HepG2 (cell line): ENCODE measurements at regions not wholly inside any gene's neighbourhood (a gene's known extent, or its start where the extent isn't known, plus 50 kb on each side); places are given as distances from the start of the nearest gene placed in this dataset.
A peak's percentile ranks its signal among the peaks of the same experiment; 100 is the strongest.

Experiments
- ATAC-seq: fragments of 200-7000 bp; cut with Tn5 transposase; 3 replicates; pipeline ENCODE4 v1.9.1; 2020; ENCODE audit warnings: mild to moderate bottlenecking, moderate library complexity
- BruUV-seq: library from RNA; stranded (reverse); fragments of 400-500 nt; replicated peaks from 2 replicates; lab custom pipeline; 2021; lab: Mats Ljungman, UMichigan
- CTCF ChIA-PET: fragments of 300-600 bp; formaldehyde crosslinking; extraction: SDS; loops from one replicate; lab custom pipeline; 2021; ENCODE audit warnings: low total read pairs, inconsistent platforms, low intra/inter-chr PET ratio; lab: Yijun Ruan, JAX
- POLR2A ChIA-PET: fragments of 350-600 bp; sonication (Branson Sonifier 250); formaldehyde crosslinking; loops from one replicate; lab custom pipeline; 2020; ENCODE audit warnings: antibody characterized with exemption, inconsistent platforms; lab: Yijun Ruan, JAX
- DNase-seq: peaks from one replicate; pipeline ENCODE4 v3.0.0-alpha.2; 2015; ENCODE audit warnings: low spot score
- FAIRE-seq: peaks from 3 replicates; lab custom pipeline; 2011; peaks lifted over from hg19 to GRCh38; lab: Jason Lieb, UNC
- H2AFZ ChIP-seq: one replicate; pipeline ENCODE4 v1.6.1; 2011; ENCODE audit warnings: low read length, inconsistent platforms
- H3K27ac ChIP-seq: fragments of 300-600 bp; 3 replicates; pipeline ENCODE4 v1.8.0; 2011; ENCODE audit warnings: mixed run types, mild to moderate bottlenecking, mixed read lengths, low read length, inconsistent platforms; ENCODE audit not compliant: insufficient read depth; ENCODE audit errors: extremely low read length
- H3K27me3 ChIP-seq, 2 experiments: fragments of 200-600 bp in 1 of 2; 2 replicates in 1 of 2; 3 replicates in 1 of 2; pipeline versions ENCODE4 v1.6.0 to v1.8.0; 2011; ENCODE audit warnings: low read length in 2 of 2, mild to moderate bottlenecking in 2 of 2, moderate library complexity in 2 of 2, inconsistent platforms in 1 of 2; ENCODE audit not compliant: insufficient read depth in 2 of 2, control insufficient read depth in 1 of 2
- H3K36me3 ChIP-seq, 2 experiments: fragments of 200-600 bp in 1 of 2; replicated peaks in 1 of 2; 2 replicates in 1 of 2; 3 replicates in 1 of 2; pipeline versions ENCODE4 v1.5.1 to v1.8.0; 2011; ENCODE audit warnings: low read length in 2 of 2, inconsistent platforms in 1 of 2; ENCODE audit not compliant: insufficient read depth in 2 of 2, control insufficient read depth in 1 of 2
- H3K4me1 ChIP-seq: 2 replicates; pipeline ENCODE4 v1.5.1; 2012; ENCODE audit warnings: low read length, inconsistent platforms; ENCODE audit not compliant: insufficient read depth
- H3K4me2 ChIP-seq: 2 replicates; pipeline ENCODE4 v1.6.0; 2011; ENCODE audit warnings: low read depth, low read length, inconsistent platforms
- H3K4me3 ChIP-seq, 3 experiments: fragments of 200-600 bp in 1 of 3; sonication (generic), shearing (Covaris generic) in 1 of 3; replicated peaks in 1 of 3; 2 replicates each; pipeline ENCODE4 v1.5.1; 2011 to 2016; ENCODE audit warnings: low read length in 3 of 3, inconsistent platforms in 2 of 3, low read depth in 2 of 3, mild to moderate bottlenecking in 2 of 3, control low read depth in 1 of 3, mixed read lengths in 1 of 3; ENCODE audit not compliant: insufficient read depth in 1 of 3
- H3K79me2 ChIP-seq: one replicate; pipeline ENCODE4 v1.6.1; 2011; ENCODE audit warnings: low read length, inconsistent platforms; ENCODE audit not compliant: insufficient read depth
- H3K9ac ChIP-seq: 2 replicates; pipeline ENCODE4 v1.6.0; 2011; ENCODE audit warnings: mild to moderate bottlenecking, low read depth, low read length, inconsistent platforms; ENCODE audit not compliant: insufficient read depth
- H3K9me3 ChIP-seq: 2 replicates; pipeline ENCODE4 v1.5.1; 2012; ENCODE audit warnings: mild to moderate bottlenecking, low read length
- H4K20me1 ChIP-seq: 2 replicates; pipeline ENCODE4 v1.6.0; 2011; ENCODE audit warnings: inconsistent platforms, mild to moderate bottlenecking, low read length, moderate library complexity; ENCODE audit not compliant: insufficient read depth
- ATF7 ChIP-seq, 2 experiments: fragments of 450-650 bp in 1 of 2; sonication (generic) in 1 of 2; formaldehyde crosslinking in 1 of 2; IDR thresholded peaks; 2 replicates each; pipeline versions ENCODE4 v1.4.0 to v1.6.1; 2016 to 2020; ENCODE audit warnings: antibody characterized with exemption in 1 of 2, mild to moderate bottlenecking in 1 of 2, missing genetic modification reagents in 1 of 2
- CREB1 ChIP-seq, 2 experiments: fragments of 450-650 bp in 1 of 2; IDR thresholded peaks; 2 replicates each; pipeline ENCODE4 v1.6.1; 2016 to 2017; ENCODE audit warnings: control low read depth in 1 of 2, mild to moderate bottlenecking in 1 of 2, missing compliant biosample characterization in 1 of 2, missing genetic modification characterization in 1 of 2
- FLYWCH1 ChIP-seq: sonication (generic); formaldehyde crosslinking; IDR thresholded peaks from 2 replicates; pipeline ENCODE4 v1.8.1; 2023; ENCODE audit warnings: mild to moderate bottlenecking, missing genetic modification reagents
- GZF1 ChIP-seq: sonication (generic); formaldehyde crosslinking; IDR thresholded peaks from 2 replicates; pipeline ENCODE4 v1.5.1; 2020; ENCODE audit warnings: mild to moderate bottlenecking, missing genetic modification reagents
- KLF13 ChIP-seq: sonication (generic); formaldehyde crosslinking; IDR thresholded peaks from 2 replicates; pipeline ENCODE4 v1.4.0; 2020; ENCODE audit warnings: mild to moderate bottlenecking, missing genetic modification reagents
- MATR3 ChIP-seq: sonication (generic); formaldehyde crosslinking; IDR thresholded peaks from 2 replicates; pipeline ENCODE4 v1.4.0; 2020; ENCODE audit warnings: missing genetic modification reagents
- MBD4 ChIP-seq: IDR thresholded peaks from 2 replicates; pipeline ENCODE4 v1.6.1; 2012; ENCODE audit warnings: low read length, inconsistent platforms, borderline replicate concordance
- NPAS2 ChIP-seq: sonication (generic); formaldehyde crosslinking; IDR thresholded peaks from 2 replicates; pipeline ENCODE4 v1.8.0; 2022; ENCODE audit warnings: mild to moderate bottlenecking, missing genetic modification reagents, borderline replicate concordance
- NR3C1 ChIP-seq: sonication (generic); formaldehyde crosslinking; IDR thresholded peaks from 2 replicates; pipeline ENCODE4 v1.4.0; 2020; ENCODE audit warnings: missing genetic modification reagents
- PCBP1 ChIP-seq: fragments of 200-400 bp; formaldehyde crosslinking; IDR thresholded peaks from 2 replicates; pipeline ENCODE4 v1.6.1; 2017; ENCODE audit warnings: mild to moderate bottlenecking, low read depth, low read length, borderline replicate concordance
- TSC22D2 ChIP-seq: sonication (generic); formaldehyde crosslinking; IDR thresholded peaks from 2 replicates; pipeline ENCODE4 v1.5.1; 2020; ENCODE audit warnings: missing genetic modification reagents, mild to moderate bottlenecking, borderline replicate concordance
- U2AF2 ChIP-seq: fragments of 200-400 bp; formaldehyde crosslinking; IDR thresholded peaks from 2 replicates; pipeline ENCODE4 v1.6.1; 2017; ENCODE audit warnings: low read depth, mild to moderate bottlenecking, low read length
- XRCC5 ChIP-seq: fragments of 200-400 bp; formaldehyde crosslinking; optimal IDR thresholded peaks from 2 replicates; pipeline ENCODE3; 2017; ENCODE audit warnings: mild to moderate bottlenecking, low read length
- ZNF10 ChIP-seq: sonication (generic); formaldehyde crosslinking; IDR thresholded peaks from 2 replicates; pipeline ENCODE4 v1.4.0; 2020; ENCODE audit warnings: mild to moderate bottlenecking, low read depth, missing genetic modification reagents, borderline replicate concordance
- WGBS: methylation state at CpG from one replicate; pipeline ENCODE4 v1.1.6; 2017; ENCODE audit warnings: low lambda C conversion rate; 5-methylcytosine and 5-hydroxymethylcytosine counted together
- in situ Hi-C: cut with HindIII; loops from 2 replicates; pipeline ENCODE4 v1.10.0; 2017; ENCODE audit warnings: low pct_unique_long_range_greater_than_20kb; ENCODE audit not compliant: extremely low pct_ligation_motif_present
- intact Hi-C: fragments of 100-400 bp; cut with micrococcal nuclease; formaldehyde crosslinking; loops from one replicate; pipeline ENCODE4 v1.10.0; 2022; ENCODE audit not compliant: unreplicated experiment
- TF ChIP-seq, protein P1 (sequence below): sonication (generic); formaldehyde crosslinking; IDR thresholded peaks from 2 replicates; pipeline ENCODE4 v1.4.0; 2020; ENCODE audit warnings: missing genetic modification reagents, borderline replicate concordance
- TF ChIP-seq, protein P2 (sequence below): sonication (generic); formaldehyde crosslinking; IDR thresholded peaks from 2 replicates; pipeline ENCODE4 v1.5.0; 2020; ENCODE audit warnings: missing genetic modification reagents, mild to moderate bottlenecking, borderline replicate concordance

DNA sequence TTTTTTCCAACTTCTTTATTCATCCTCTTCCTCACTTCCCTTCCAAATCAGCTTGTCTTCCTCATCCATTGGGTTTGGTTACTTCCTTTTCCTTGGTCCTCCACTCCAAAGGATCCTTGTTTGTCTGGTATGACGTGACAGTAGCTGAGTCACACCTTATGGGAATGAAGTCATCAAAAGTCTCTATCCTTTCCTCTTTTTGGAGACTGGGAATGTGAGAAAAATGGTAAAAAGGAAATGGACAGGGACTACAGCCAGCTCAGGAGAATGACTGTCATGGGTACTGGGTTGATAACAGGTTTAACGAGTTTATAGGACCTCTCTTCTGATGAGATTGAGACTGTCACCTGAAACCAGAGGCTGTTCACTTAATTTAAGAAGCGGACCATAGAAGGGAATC is 76.2 kb upstream of the MYO10 start:
- no peak overlapping the region for H2AFZ ChIP-seq
- H3K27ac ChIP-seq: no peak overlapping the region
- H4K20me1 ChIP-seq: no peaks in the 10 kb centered on the region
- POLR2A ChIA-PET: no interaction called here
- FAIRE-seq: no peak
- in situ Hi-C loops: no loop called here
- 21% methylated on average over 3 of the region's 3 CpGs for WGBS
- BruUV-seq: no TSS peak
- no peaks in the 10 kb centered on the region for H3K9me3 ChIP-seq
- H3K27me3 ChIP-seq: 0 out of 5 replicates have a peak, but pooled peaks cover 0 to 3% of the 10 kb centered on the region in 2 experiments
- no peak overlapping the region for H3K4me3 ChIP-seq
- ATAC-seq: no peak
- H3K4me2 ChIP-seq: no peak overlapping the region
- H3K36me3 ChIP-seq: no peaks in the 10 kb centered on the region
- H3K4me1 ChIP-seq: no peaks in the 10 kb centered on the region
- H3K79me2 ChIP-seq: no peaks in the 10 kb centered on the region
- intact Hi-C loops: no loop called here
- no peak overlapping the region for H3K9ac ChIP-seq
- no peak for DNase-seq
- CTCF ChIA-PET: no interaction called here
- TF ChIP-seq ATF7 (IDR thresholded peaks at IDR 0.05) (0 out of 2 replicates have a peak, but pooled peaks have one; percentile 12), ATF7 (CRISPR knock-in tag; IDR thresholded peaks at IDR 0.05) (no peak), GZF1 (no peak), CREB1 (IDR thresholded peaks at IDR 0.05) (peak; percentile 79), CREB1 (CRISPR knock-in tag; IDR thresholded peaks at IDR 0.05) (no peak)

DNA sequence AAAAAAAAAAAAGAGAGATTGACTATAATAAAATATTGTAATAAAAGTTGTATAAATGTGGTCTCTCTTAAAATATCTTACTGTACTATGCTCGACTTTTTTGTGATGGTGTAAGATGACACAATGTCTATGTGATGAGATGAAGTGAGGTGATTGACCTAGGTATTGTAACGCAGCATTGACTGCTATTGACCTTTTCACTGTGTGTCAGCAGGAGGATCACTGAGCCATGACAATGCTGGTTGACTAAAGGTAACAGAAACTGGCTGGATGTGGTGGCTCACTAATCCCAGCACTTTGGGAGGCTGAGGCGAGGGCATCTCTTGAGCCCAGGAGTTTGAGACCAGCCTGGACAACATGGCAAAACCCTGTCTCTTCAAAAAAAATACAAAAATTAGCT is 78.6 kb upstream of the MYO10 start:
- Histone ChIP-seq H2AFZ (no peak overlapping the region), H3K4me3 (no peak overlapping the region), H3K27ac (no peak overlapping the region), H3K36me3 (no peaks in the 10 kb centered on the region), H4K20me1 (no peaks in the 10 kb centered on the region), H3K9me3 (no peaks in the 10 kb centered on the region), H3K27me3 (no peaks in the 10 kb centered on the region), H3K4me2 (no peak overlapping the region), H3K79me2 (no peaks in the 10 kb centered on the region), H3K9ac (no peak overlapping the region), H3K4me1 (no peaks in the 10 kb centered on the region)
- no TSS peak for BruUV-seq
- WGBS: 30% methylated on average over 3 of the region's 3 CpGs
- intact Hi-C loops (no loop called here), in situ Hi-C loops (no loop called here)
- CTCF ChIA-PET: no interaction called here
- DNase-seq (no peak), FAIRE-seq (no peak), ATAC-seq (no peak)
- POLR2A ChIA-PET: no interaction called here
- TF ChIP-seq ZNF10 (no peak), FLYWCH1 (CRISPR knock-in tag) (no peak), U2AF2 (no peak), NR3C1 (CRISPR knock-in tag) (no peak), NPAS2 (CRISPR knock-in tag) (no peak), KLF13 (CRISPR knock-in tag) (no peak), XRCC5 (no peak), MBD4 (no peak), TSC22D2 (CRISPR knock-in tag) (no peak), PCBP1 (no peak), MATR3 (CRISPR knock-in tag) (no peak)
- TF ChIP-seq, protein P1, sequence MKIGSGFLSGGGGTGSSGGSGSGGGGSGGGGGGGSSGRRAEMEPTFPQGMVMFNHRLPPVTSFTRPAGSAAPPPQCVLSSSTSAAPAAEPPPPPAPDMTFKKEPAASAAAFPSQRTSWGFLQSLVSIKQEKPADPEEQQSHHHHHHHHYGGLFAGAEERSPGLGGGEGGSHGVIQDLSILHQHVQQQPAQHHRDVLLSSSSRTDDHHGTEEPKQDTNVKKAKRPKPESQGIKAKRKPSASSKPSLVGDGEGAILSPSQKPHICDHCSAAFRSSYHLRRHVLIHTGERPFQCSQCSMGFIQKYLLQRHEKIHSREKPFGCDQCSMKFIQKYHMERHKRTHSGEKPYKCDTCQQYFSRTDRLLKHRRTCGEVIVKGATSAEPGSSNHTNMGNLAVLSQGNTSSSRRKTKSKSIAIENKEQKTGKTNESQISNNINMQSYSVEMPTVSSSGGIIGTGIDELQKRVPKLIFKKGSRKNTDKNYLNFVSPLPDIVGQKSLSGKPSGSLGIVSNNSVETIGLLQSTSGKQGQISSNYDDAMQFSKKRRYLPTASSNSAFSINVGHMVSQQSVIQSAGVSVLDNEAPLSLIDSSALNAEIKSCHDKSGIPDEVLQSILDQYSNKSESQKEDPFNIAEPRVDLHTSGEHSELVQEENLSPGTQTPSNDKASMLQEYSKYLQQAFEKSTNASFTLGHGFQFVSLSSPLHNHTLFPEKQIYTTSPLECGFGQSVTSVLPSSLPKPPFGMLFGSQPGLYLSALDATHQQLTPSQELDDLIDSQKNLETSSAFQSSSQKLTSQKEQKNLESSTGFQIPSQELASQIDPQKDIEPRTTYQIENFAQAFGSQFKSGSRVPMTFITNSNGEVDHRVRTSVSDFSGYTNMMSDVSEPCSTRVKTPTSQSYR: no peak
- TF ChIP-seq, protein P2, sequence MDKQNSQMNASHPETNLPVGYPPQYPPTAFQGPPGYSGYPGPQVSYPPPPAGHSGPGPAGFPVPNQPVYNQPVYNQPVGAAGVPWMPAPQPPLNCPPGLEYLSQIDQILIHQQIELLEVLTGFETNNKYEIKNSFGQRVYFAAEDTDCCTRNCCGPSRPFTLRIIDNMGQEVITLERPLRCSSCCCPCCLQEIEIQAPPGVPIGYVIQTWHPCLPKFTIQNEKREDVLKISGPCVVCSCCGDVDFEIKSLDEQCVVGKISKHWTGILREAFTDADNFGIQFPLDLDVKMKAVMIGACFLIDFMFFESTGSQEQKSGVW: no peak
